Caki2 (cell line): ENCODE measurements at regions not wholly inside any gene's neighbourhood (a gene's known extent, or its start where the extent isn't known, plus 50 kb on each side); places are given as distances from the start of the nearest gene placed in this dataset.
"Not testable (repeated sequence)": the region's sequence is repeated elsewhere in the genome, so short reads cannot be mapped to it uniquely, and the experiment has no call there.

ENCODE experiments used
- DNase-seq: peaks from one replicate; pipeline ENCODE4 v3.0.0-alpha.2; 2015; ENCODE audit warnings: low read depth
- in situ Hi-C: cut with HindIII; loops from 2 replicates; pipeline ENCODE4 v1.10.0; 2016; ENCODE audit warnings: low sequenced_read_pairs, low pct_unique_long_range_greater_than_20kb, mixed read lengths

GRCh38 chr13:21306300-21307073 is 130.0 kb downstream of the MRPL57 start:
- in situ Hi-C loops: not testable (repeated sequence)

DNA sequence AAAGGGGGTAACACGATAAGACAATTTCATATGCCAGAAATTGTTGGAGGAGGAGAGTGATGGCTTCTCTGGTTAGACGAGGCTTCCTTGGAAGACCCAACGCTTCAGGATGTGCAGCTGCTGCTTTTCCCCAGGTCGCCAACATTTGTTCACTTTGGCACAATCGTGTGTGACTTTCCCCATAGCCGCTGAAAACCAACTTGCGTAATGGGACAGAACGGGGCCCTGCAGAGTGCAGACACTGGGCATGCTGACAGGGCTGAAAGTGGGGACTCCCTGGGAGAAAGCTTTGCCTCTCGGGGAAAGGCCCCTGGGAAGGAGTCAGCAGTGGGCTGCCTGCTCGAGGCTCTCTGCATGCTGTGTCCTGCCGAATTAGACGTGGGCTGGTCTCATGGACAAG is 130.7 kb downstream of the MRPL57 start:
- in situ Hi-C loops, DNase-seq: not testable (repeated sequence)

More at GRCh38 chr13:21306300-21307073, 130.0 kb downstream of the MRPL57 start:
- not testable (repeated sequence) for DNase-seq

GRCh38 chr13:21308906-21309305 is 132.4 kb downstream of the MRPL57 start:
- DNase-seq: no peak
- in situ Hi-C loops: no loop called here

DNA sequence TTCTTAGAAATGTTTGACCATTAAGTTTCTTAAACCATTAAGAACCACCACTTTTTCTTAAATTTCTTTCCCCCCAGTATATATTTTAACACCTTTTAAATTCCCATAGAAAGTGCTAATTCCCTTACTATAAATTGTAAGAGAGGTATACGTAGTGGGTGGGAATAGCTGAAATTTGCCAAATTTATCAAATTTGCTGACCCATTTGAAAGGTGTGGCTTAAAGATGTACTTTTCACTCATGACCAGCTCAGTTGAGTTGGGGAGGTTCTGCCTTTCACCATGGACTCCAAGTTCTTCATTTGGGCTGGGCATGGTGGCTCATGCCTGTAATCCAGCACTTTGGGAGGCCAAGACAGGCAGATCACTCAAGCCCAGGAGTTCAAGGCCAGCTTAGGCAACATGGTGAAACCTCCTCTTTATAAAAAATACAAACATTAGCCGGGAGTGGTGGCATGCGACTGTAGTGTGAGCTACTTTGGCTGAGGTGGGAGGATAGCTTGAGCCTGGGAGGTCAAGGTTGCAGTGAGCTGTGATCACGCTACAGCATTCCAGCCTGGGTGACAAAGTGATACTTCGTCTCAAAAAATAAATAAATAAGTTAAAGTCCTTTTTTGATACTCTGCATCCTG is 133.2 kb downstream of the MRPL57 start:
- DNase-seq: no peak
- in situ Hi-C loops: no loop called here

GRCh38 chr13:21310220-21310619 is 133.8 kb downstream of the MRPL57 start:
- DNase-seq: peak; percentile 66
- in situ Hi-C loops: no loop called here

GRCh38 chr13:21314976-21315375 is 138.5 kb downstream of the MRPL57 start:
- DNase-seq, in situ Hi-C loops: not testable (repeated sequence)

DNA sequence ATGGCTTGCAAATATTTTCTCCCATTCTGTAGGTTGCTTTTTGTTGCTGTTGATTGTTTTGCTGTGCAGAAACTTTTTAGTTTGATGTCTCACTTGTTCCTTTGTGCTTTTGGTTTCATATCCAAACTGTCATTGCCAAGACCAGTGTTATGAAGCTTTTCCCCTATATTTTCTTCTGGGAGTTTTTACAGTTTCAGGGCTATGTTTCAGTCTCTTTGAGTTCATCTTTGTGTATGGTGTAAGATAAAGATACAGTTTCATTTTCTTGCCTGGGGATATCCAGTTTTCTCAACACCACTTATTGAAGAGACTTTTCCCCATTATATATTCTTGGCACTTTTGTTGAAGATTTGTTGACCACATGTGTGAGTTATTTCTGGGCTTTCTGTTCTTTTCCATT is 139.9 kb downstream of the MRPL57 start:
- DNase-seq: no peak
- in situ Hi-C loops: no loop called here

DNA sequence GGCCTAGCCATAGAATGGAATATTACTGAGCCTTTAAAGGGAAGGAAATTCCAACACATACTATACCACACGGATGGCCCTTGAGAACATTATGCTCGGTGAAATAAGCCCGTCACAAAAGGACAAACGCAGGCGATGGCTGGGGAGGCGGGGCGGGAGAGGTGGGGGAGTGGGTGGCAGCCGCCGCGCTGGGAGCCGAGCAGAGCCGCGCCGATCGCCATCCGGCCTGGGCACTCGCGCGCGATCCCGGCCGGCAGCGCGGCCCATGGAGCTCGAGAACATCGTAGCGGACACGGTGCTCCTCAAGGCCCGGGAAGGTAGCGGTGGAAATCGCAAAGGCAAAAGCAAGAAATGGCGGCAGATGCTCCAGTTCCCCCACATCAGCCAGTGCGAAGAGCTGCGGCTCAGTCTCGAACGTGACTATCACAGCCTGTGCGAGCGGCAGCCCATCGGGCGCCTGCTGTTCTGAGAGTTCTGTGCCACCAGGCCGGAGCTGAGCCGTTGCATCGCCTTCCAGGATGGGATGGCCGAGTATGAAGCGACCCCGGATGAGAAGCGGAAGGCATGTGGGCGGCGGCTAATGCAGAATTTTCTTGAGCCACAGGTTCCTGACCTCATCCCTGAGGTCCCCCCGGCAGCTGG is 140.1 kb downstream of the ZDHHC20 start:
- DNase-seq: no peak
- in situ Hi-C loops: no loop called here

DNA sequence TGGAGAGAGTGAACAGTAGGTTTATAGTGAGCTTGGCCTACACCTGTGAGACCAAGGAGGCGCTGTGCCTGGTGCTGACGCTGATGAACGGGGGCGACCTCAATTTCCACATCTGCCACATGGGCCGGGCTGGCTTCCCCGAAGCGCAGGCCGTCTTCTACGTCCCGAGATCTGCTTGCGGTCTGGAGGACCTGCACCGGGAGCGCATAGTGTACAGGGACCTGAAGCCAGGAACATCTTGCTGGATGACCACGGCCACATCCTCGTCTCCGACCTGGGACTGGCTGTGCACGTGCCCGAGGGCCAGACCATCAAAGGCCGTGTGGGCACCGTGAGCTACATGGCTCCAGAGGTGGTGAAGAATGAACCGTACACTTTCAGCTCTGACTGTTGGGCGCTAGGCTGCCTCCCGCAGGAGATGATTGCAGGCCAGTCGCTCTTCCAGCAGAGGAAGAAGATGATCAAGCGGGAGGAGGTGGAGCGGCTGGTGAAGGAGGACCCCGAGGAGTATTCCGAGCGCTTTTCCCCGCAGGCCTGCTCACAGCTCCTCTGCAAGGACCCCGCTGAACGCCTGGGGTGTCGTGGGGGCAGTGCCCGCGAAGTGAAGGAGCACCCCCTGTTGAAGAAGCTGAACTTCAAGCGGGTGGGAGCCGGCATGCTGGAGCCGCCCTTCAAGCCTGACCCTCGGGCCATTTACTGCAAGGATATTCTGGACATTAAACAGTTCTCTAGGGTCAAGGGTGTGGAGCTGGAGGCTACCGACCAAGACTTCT is 139.0 kb downstream of the ZDHHC20 start:
- in situ Hi-C loops: no loop called here

DNA sequence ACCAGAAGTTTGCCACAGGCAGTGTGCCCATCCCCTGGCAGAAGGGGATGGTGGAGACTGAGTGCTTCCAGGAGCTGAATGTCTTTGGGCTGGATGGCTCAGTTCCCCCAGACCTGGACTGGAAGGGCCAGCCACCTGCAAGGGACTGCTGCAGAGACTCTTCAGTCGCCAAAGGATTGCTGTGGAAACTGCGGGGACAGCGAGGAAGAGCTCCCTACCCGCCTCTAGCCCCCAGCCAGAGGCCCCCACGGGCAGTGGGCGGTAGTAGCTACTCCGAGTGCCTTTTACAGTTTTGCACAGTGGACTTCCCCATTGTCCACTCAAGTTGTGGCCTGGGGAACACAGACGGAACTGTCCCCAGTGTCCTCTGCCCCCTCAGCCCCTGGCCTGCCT is 138.5 kb downstream of the ZDHHC20 start:
- DNase-seq: no peak
- in situ Hi-C loops: no loop called here

More for the DNA sequence above, 139.0 kb downstream of the ZDHHC20 start:
- DNase-seq: no peak

DNA sequence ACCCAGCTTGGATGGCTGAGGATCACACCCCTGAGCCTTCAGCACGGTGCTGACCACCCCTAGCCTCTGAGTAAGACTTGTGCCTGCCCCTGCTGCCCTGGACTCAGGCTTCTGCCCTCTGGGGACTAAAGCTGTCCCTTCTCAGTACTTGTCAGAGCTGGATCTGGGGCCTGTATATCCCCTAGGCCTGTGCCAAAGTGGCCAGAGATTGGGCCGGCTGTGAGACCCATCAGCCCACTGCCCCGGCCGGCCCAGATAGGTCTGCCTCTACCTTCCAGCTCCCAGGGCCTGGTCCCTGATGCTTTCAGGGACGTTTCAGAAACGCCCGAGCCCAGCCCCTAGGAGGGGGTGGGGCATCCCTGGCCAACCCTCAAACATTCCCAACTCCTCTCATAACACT is 137.8 kb downstream of the ZDHHC20 start:
- in situ Hi-C loops: no loop called here
- no peak for DNase-seq

DNA sequence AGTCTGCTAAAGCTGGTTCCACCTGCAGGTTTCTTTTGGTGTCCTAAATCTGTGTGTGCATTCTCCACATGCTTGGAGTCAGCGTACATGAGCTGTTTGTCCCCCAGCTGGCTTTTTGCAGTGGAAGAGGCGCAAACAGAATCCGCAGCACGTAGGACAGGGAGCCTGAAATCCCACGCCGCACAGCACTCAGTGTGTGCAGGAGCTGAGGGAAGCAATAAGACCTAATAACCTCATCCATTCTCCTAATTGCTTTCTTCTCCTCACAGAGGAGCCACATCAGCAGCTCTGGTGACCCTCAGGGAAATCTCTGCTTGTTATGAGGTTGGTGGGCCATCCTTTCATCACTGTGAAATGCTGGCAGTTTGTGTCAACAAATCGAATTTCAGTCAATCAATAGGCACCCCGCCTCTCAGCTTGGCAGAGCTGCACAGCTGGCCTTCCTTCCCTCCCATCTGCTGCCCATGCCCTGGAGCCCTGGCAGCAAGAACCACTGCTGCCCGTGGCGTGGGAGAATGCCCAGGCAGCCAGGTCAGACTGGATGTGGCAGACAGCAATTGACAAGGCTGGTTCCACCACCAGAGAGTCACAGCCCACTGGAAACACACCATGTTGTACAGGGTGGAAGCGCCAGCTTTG is 136.7 kb downstream of the ZDHHC20 start:
- DNase-seq: no peak
- in situ Hi-C loops: no loop called here
